Breast epithelium (tissue), 4 donors: ENCODE measurements at regions not wholly inside any gene's neighbourhood (a gene's known extent, or its start where the extent isn't known, plus 50 kb on each side); places are given as distances from the start of the nearest gene placed in this dataset.
"Not testable (repeated sequence)": the region's sequence is repeated elsewhere in the genome, so short reads cannot be mapped to it uniquely, and the experiment has no call there.

Source experiments
- DNase-seq, 2 donors: peaks; one replicate each; pipeline ENCODE4 v3.0.0-alpha.2; 2019; ENCODE audit warnings: low spot score in 2 of 2
- H3K27ac ChIP-seq, 2 donors: fragments of 200-600 bp; sonication (generic) in 1 of 2; one replicate each; pipeline ENCODE4 v1.5.1; 2016 to 2019; ENCODE audit warnings: mild to moderate bottlenecking in 1 of 2
- H3K27me3 ChIP-seq, 2 donors: fragments of 200-600 bp; sonication (generic) in 1 of 2; one replicate each; pipeline versions ENCODE4 v1.5.1 to v1.6.0; 2017 to 2019; ENCODE audit warnings: control low read depth in 1 of 2, mild to moderate bottlenecking in 1 of 2
- H3K36me3 ChIP-seq: fragments of 200-600 bp; one replicate; pipeline ENCODE4 v1.5.1; 2019
- H3K4me1 ChIP-seq, 2 donors: fragments of 200-600 bp; sonication (generic); one replicate each; pipeline ENCODE4 v1.5.1; 2016 to 2019; ENCODE audit warnings: control low read depth in 1 of 2
- H3K4me3 ChIP-seq, 3 donors: fragments of 200-600 bp; sonication (generic); 1 replicate in 2 of 3; 2 replicates in 1 of 3; pipeline ENCODE4 v1.5.1; 2016 to 2019; ENCODE audit warnings: mild to moderate bottlenecking in 3 of 3, moderate library complexity in 2 of 3
- H3K9me3 ChIP-seq, 2 donors: fragments of 200-600 bp; sonication (generic) in 1 of 2; one replicate each; pipeline ENCODE4 v1.5.1; 2016 to 2019; ENCODE audit warnings: control low read depth in 1 of 2
- CTCF ChIP-seq, 3 donors: fragments of 450-650 bp; IDR thresholded peaks; one replicate each; pipeline ENCODE4 v1.5.1; 2016 to 2017; ENCODE audit warnings: antibody characterized with exemption in 3 of 3, mild to moderate bottlenecking in 3 of 3, moderate library complexity in 3 of 3
- POLR2A ChIP-seq: fragments of 450-650 bp; IDR thresholded peaks from one replicate; pipeline ENCODE4 v1.6.1; 2016; ENCODE audit warnings: antibody characterized with exemption, mild to moderate bottlenecking, moderate library complexity
- POLR2AphosphoS5 ChIP-seq, 3 donors: sonication (generic); formaldehyde crosslinking; IDR thresholded peaks; one replicate each; pipeline ENCODE4 v1.6.1; 2017; ENCODE audit warnings: antibody characterized with exemption in 3 of 3
- intact Hi-C: fragments of 100-400 bp; cut with DNase I; formaldehyde crosslinking; loops from one replicate; pipeline ENCODE4 v1.15.1; 2023; ENCODE audit warnings: low total_unique reads

GRCh38 chr4:140219567-140219966 is 65.6 kb upstream of the MAML3 start:
- no peak for DNase-seq
- no peak overlapping the region for H3K4me3 ChIP-seq
- no peaks in the 10 kb centered on the region for H3K27me3 ChIP-seq
- H3K9me3 ChIP-seq, result no peaks in the 10 kb centered on the region
- no peak for TF ChIP-seq CTCF (IDR thresholded peaks at IDR 0.05)
- no peak for TF ChIP-seq POLR2A
- TF ChIP-seq POLR2AphosphoS5 (IDR thresholded peaks at IDR 0.05), result no peak
- intact Hi-C loops, result no loop called here
- no peak overlapping the region for H3K27ac ChIP-seq
- no peaks in the 10 kb centered on the region for H3K36me3 ChIP-seq
- no peaks in the 10 kb centered on the region for H3K4me1 ChIP-seq

GRCh38 chr4:140219070-140219469 is 65.1 kb upstream of the MAML3 start:
- H3K27me3 ChIP-seq, H3K4me1 ChIP-seq, H3K4me3 ChIP-seq, H3K27ac ChIP-seq, H3K36me3 ChIP-seq, H3K9me3 ChIP-seq, intact Hi-C loops, DNase-seq: not testable (repeated sequence)

- Histone ChIP-seq H3K9me3 (no peaks in the 10 kb centered on the region), H3K36me3 (no peaks in the 10 kb centered on the region), H3K27ac (no peak overlapping the region), H3K4me1 (no peaks in the 10 kb centered on the region), H3K4me3 (no peak overlapping the region), H3K27me3 (no peaks in the 10 kb centered on the region)
- DNase-seq, result no peak
- intact Hi-C loops, result no loop called here
- no peak for TF ChIP-seq POLR2AphosphoS5 (IDR thresholded peaks at IDR 0.05)
- no peak for TF ChIP-seq CTCF (IDR thresholded peaks at IDR 0.05)
- TF ChIP-seq POLR2A, result no peak
Measured at GRCh38 chr4:140213749-140214148, 59.8 kb upstream of the MAML3 start.

GRCh38 chr4:140213116-140213515 is 59.1 kb upstream of the MAML3 start:
- intact Hi-C loops, result no loop called here
- H3K4me3 ChIP-seq, result no peak overlapping the region
- H3K27me3 ChIP-seq, result no peaks in the 10 kb centered on the region
- no peak overlapping the region for H3K27ac ChIP-seq
- TF ChIP-seq POLR2A (no peak), POLR2AphosphoS5 (IDR thresholded peaks at IDR 0.05) (no peak), CTCF (IDR thresholded peaks at IDR 0.05) (no peak)
- H3K9me3 ChIP-seq, result no peaks in the 10 kb centered on the region
- DNase-seq, result no peak
- no peaks in the 10 kb centered on the region for H3K36me3 ChIP-seq
- no peaks in the 10 kb centered on the region for H3K4me1 ChIP-seq

GRCh38 chr4:140212646-140213045 is 58.7 kb upstream of the MAML3 start:
- Histone ChIP-seq H3K4me3 (no peak overlapping the region), H3K4me1 (no peaks in the 10 kb centered on the region), H3K9me3 (no peaks in the 10 kb centered on the region), H3K27ac (no peak overlapping the region), H3K27me3 (no peaks in the 10 kb centered on the region), H3K36me3 (no peaks in the 10 kb centered on the region)
- no peak for DNase-seq
- intact Hi-C loops, result no loop called here
- TF ChIP-seq POLR2AphosphoS5 (IDR thresholded peaks at IDR 0.05) (no peak), POLR2A (no peak), CTCF (IDR thresholded peaks at IDR 0.05) (no peak)

- intact Hi-C loops, result no loop called here
- DNase-seq, result no peak
- Histone ChIP-seq H3K27me3 (no peaks in the 10 kb centered on the region), H3K4me3 (no peak overlapping the region), H3K27ac (no peak overlapping the region), H3K4me1 (no peaks in the 10 kb centered on the region), H3K36me3 (no peaks in the 10 kb centered on the region), H3K9me3 (no peaks in the 10 kb centered on the region)
- no peak for TF ChIP-seq CTCF (IDR thresholded peaks at IDR 0.05)
- TF ChIP-seq POLR2AphosphoS5 (IDR thresholded peaks at IDR 0.05), result no peak
- TF ChIP-seq POLR2A, result no peak
Measured at GRCh38 chr4:140212194-140212593, 58.2 kb upstream of the MAML3 start.
